ENCODE measurements at regions not wholly inside any gene's neighbourhood (a gene's known extent, or its start where the extent isn't known, plus 50 kb on each side); places are given as distances from the start of the nearest gene placed in this dataset.
"Not testable (repeated sequence)": the region's sequence is repeated elsewhere in the genome, so short reads cannot be mapped to it uniquely, and the experiment has no call there.

DNA sequence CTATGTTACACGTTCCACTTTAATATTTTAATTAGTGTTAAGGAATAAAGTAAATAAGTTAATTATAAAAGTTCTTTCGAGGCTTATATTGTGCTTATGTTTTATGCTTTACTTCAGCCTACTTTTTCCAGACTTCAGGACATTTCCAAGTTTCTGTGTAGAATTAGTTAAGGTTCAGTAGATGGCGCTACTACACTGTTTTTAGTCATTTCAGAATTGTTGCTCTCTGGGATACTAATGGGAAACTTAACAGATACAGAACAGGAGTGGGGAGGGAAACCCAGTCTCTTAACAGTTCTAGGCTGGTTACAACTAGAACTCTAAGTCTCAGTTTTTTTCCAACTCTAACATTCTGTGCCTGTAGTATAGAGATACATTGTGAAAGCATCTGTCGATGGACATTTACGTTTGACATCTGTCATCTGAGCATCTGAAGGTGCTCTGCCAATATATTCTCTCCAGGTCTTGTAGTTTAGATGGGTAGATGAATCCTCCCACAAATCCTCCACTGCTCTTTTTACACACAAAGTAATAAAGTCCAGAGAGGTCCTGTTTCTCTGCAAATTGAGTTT is 56.8 kb upstream of the FAM171A1 start:
- no peak for DNase-seq

DNA sequence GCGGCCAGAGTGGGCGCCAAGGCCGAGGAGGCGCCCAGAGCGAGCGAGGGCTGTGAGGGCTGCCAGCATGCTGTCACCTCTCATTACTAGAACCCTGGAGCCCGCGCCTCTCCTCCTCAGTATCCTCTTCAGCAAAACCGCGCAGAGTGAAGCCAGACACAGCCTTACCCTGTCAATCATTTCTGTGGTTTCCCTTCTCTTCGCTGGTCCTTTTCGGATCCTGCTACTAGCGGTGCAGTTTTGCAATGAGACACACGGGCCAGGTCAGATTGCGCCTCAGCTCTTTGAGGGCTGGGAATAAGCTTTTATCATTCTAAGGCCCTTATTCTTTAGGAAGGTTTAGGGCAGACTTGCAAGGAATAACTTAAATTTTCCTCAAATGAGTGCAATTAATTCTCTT is 55.5 kb upstream of the FAM171A1 start:
- DNase-seq: no peak

DNA sequence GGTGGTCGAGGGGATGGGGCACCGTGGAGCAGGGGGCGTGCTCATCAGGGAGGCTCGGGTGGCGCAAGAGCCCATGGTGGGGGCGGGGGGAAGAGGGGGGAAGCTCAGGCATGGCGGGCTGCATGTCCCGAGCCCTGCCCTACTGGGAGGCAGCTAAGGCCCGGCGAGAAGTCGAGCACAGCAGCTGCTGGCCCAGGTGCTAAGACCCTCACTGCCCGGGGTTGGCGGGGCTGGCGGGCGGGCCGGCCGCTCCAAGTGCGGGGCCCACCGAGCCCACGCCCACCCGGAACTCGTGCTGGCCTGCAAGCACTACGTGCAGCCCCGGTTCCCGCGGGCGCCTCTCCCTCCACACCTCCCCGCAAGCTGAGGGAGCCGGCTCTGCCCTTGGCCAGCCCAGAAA is 55.0 kb upstream of the FAM171A1 start:
- no peak for DNase-seq

DNA sequence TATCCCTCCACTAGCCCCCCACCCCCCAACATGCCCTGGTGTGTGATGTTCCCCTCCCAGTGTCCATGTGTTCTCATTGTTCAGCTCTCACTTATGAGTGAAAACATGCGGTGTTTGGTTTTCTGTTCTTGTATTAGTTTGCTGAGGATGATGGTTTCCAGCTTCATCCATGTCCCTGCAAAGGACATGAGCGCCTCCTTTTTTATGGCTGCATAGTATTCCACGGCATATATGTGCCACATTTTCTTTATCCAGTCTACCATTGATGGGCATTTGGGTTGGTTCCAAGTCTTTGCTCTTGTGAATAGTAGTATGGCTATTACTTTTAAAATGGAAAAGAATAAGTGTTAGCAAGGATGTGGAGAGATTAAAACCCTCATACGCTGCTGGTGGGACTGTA is 50.8 kb upstream of the FAM171A1 start:
- DNase-seq: not testable (repeated sequence)

Measured in activated CD4-positive, alpha-beta T cell treated with anti-CD3 and anti-CD28 coated beads, Interleukin-2, amount 50 U/mL, for 16 hours (primary cell).